Left hindlimb (tissue), 1 donor: ENCODE measurements at regions not wholly inside any gene's neighbourhood (a gene's known extent, or its start where the extent isn't known, plus 50 kb on each side); places are given as distances from the start of the nearest gene placed in this dataset.

ENCODE experiments used
- DNase-seq: peaks from one replicate; pipeline ENCODE4 v3.0.0-alpha.2; 2018

DNA sequence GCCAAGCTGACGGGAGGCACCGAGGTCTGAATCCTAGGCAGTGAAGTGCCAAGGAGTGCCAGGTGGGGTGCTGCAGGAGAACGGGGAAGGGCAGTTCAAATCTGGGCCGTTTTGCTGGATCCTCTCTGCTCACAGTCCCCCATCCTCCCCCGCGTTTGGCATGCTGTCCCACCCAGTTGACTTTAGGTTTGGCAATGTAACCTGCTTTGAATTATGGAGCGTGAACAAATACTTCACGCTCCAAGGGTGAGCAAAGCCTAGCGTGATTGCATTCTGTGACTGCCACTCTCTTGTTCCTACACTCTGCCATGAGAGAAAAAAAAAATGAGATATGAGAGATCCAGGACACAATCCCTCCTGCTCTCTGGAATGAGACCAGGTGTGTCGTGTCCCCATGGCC, 381.9 kb downstream of the ZNF516 start:
- no peak for DNase-seq

DNA sequence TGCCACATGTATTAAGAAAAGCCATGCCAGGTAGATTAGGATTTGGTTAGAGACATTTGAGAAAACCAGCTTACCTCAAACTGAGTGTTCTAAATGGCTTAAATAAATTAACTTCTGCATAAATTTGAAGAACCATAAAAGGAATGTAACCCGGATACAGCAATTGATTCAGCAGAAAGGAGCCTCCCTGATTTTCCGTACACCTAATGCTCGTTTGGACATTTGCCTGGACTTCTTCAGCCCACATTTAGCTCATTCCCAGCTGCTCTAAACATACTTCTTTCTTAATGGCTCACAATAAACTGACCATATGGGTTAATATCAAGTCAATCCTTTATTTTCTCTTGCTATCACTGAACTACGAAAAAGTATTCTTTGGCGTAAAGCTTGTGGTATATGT, 392.4 kb downstream of the ZNF516 start:
- no peak for DNase-seq

GRCh38 chr18:76102156-76102555, 392.9 kb downstream of the ZNF516 start:
- DNase-seq, result peak; percentile 44

DNA sequence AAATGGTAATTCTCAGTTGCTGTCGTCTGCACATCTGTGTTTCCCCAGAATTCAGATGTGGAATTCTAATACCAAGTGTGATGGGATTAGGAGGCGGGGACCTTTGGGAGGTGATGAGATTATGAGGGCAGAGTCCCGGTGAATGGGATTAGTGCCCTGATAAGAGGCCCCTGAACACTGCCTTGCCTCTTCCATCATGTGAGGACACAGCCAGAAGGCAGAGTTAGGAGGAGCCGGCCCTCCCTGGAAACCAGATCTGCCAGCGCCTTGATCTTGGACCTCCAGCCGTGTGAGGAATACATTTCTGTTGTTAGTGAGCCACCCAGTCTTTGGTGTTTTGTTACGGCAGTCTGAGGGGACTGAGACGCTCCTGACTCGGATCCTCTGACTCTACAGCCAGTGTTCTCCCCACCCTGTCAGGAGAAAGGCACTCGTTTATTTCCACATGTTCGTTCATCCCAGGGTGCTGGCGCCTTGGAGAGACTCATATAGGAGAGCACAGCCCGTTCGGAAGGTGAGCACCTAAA, 395.0 kb downstream of the ZNF516 start:
- no peak for DNase-seq

DNA sequence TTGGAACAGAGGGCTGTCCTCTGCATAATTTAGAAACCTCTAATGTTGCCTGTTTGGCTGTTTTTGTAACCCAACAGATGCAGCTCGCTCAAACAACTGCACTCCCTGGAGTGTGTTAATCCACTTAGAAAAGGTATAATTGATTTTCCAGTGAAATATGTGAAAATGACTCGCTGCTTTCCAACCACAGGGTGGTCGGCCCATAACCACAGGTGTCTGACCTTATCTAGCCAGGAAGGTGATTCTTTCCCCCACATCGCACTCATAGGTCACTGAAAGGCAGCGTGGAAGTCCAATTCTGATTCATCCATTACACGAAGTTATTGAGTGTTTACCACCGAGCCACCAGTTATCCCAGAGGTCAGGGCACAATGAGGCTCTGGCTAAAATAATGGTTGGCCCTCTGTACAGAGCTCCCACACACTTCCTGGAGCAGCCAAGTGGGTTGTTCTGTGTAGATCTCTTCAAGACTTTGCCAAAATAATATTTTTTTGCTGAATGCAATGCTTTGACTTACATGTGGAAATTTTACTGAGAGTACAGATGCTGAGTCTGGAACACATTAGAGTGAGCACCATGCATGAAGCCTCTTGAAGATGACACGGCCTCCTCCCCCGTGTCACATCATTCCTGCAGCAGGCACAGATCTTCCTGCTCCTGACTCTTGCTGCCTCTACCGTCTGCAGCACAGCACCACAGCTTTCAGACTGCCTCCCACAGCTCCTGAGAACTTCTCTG, 396.2 kb downstream of the ZNF516 start:
- peak; percentile 61 for DNase-seq

GRCh38 chr18:76081536-76081935, 413.5 kb downstream of the ZNF516 start:
- no peak for DNase-seq

DNA sequence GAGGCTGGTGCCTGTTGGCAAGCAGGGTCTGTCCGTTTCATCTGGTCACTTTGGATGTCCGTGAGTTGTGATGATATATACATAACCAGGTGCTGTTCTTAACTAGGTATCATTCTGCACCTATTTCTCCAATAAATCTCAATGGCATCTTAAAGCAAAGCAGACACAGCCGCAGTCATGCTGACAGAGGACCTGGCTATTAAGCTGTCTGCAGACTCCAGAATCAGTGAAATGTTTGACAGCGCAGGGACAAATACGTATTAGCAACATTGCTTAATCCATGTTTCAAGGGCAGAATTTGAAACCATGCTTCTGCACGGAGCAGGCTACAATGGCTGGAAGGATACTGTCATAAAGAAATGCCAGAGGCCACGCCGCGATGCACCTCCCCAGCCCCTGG, 414.6 kb downstream of the ZNF516 start:
- DNase-seq, result no peak

GRCh38 chr18:76075777-76076176, 419.3 kb downstream of the ZNF516 start:
- DNase-seq, result no peak

DNA sequence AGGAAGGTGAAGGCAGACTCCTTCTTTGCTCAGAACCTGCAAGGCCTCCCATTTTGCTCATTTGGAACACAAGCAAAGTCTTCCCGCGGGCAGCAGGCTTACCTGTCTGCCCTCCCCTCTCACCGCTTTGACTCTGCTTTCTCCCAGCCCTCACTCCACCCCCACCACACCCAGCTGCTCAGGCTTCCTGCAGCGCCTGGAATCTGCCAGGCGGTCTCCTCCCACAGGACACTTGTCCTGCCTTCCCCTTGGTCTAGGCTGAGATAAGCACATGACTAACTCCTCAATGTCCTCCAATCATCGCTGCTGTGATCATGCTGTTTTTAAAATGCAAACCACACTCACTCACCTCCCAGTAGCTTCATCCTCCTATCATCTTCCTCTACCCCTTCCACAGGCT, 430.0 kb downstream of the ZNF516 start:
- no peak for DNase-seq

DNA sequence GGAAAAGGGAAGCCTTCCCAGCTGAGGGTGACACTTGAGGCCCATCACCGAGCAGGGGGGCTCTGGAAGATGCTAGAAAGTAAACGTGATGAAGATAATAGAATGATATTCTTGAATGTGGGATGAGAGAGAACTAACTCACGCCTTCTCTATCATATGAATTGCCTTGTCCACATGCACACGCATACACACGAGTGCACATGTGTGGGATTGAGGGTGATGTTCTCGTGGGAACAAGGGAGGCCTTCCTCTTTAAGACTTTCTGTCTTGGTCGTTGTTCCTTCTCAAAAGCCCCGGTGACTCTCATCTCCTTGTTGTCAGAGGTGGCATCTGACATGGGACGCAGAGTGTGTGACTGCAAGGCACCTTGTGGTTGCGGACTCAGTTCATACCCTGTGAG, 436.9 kb downstream of the ZNF516 start:
- DNase-seq, result no peak

GRCh38 chr18:76057386-76057785, 437.7 kb downstream of the ZNF516 start:
- no peak for DNase-seq

GRCh38 chr18:76056471-76057110, 438.5 kb downstream of the ZNF516 start:
- peak; percentile 80 for DNase-seq

DNA sequence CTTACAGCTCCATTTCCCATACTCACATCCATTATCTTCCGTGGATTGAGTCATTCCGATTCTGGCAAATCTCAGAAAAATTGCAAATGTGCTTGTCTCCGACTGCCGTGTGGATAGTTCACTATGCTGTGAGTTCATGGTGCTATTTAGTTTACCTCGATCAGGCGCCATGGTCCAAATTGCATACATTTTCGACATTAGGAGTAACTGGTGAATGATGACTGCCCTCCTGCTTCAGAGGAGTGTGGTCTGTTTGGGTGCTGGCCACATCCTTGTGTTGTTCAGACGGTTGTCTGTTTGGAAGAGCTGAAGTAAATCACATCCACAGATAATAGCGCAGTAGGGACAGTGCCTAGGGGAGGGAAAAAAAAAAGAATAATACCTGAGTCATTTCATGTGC, 439.5 kb downstream of the ZNF516 start:
- DNase-seq, result no peak

DNA sequence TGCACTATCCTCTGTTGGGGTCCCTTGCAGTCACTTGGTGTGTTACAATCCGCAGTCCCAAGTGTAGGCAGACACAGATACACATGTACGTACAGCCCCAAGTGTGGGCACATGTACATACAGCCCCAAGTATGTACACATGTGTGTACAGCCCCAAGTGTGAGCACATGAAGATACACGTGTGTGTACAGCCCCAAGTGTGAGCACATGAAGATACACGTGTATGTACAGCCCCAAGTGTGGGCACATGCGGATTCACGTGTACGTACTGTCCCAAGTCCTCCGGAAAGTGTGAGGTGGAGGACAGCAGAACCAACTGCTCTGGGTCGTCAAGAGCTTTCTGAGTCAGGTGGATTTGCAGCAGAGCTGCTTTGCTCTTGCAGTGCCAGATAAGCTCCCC, 440.0 kb downstream of the ZNF516 start:
- DNase-seq, result no peak

DNA sequence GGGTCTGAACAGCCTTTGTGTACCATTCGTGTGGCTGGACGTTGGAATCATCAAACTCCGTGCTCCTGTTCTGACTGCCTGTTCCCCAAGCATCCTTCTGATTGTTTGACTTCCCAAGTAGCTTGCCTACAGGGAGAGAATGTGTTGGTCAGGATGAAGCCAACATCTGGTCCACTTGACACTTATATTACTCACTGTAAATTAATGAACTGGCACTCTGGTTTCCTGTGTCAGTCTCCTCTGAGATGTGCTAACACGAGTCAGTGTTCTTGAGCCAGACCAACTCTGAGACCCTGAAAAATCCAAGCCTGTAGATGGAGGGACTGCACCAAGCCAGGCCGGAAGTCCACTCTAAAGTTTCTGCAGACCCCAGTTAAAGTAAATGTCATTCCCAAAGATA, 440.9 kb downstream of the ZNF516 start:
- no peak for DNase-seq

GRCh38 chr18:76053551-76053950, 441.5 kb downstream of the ZNF516 start:
- DNase-seq, result no peak

GRCh38 chr18:76052227-76052595, 442.8 kb downstream of the ZNF516 start:
- DNase-seq, result no peak

DNA sequence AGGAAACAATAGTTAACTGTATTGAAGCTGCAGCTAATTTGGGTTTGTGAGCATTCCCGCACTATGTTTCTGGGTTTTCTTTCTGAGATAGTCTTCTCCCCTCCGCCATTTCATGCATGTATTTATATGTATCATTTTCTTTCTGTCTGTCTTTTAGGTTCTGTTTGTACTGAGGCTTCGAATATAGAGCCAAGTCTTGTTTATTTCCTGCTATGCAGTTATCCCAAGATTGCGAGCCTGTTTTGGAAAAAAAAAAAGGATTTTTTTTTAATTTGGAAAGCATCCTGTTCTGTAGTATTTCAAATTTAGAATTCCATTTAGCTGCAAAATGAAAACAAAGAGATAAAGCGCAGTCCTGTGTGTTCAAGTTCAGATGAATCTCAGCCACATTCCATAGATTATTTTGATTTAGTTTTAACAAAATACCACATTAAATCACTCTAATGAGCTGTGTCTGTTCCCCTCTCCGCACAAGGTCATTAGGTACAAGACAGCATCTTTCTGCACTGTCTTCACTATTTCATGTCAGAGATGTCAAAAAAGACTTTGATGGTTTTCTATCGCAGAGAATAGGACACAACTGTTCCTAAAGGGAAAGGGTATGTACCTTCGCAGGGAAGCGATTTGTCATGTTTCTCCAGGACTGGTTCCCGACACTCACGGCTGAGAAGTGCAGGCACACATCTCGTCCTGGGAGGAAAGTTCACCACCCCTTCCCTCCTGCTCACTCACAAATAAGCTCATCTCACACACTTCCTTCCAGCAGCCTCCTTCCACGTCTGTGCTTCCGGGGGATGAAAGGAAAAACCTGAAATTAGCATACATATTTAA, 443.4 kb downstream of the ZNF516 start:
- no peak for DNase-seq

- DNase-seq, result no peak
Observed at GRCh38 chr18:76046221-76046620, 448.8 kb downstream of the ZNF516 start.

- DNase-seq, result no peak
Observed at GRCh38 chr18:76042511-76042910, 452.5 kb downstream of the ZNF516 start.

DNA sequence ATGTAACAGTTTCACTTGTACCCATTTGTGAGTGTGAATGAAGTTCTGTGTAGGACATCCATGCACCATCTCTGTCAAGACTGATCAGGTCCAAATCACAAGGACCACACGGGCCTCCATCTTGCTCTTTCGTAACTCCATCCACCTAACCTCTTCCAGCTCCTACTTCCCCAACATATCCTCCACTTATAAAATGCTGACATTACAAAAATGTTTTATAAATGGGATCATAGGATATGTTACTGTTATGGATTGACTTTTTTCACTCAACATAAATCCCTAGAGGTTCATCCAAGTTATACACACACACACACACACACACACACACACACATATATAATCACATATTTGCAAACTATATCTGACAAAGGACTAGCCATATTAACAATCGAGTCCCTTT, 476.8 kb downstream of the ZNF516 start:
- no peak for DNase-seq

- no peak for DNase-seq
Observed at GRCh38 chr18:76013057-76013456, 482.0 kb downstream of the ZNF516 start.

- peak; percentile 38 for DNase-seq
Observed at GRCh38 chr18:76005632-76006208, 489.3 kb downstream of the ZNF516 start.
